NCI-H2107 (cell line): ENCODE measurements at regions not wholly inside any gene's neighbourhood (a gene's known extent, or its start where the extent isn't known, plus 50 kb on each side); places are given as distances from the start of the nearest gene placed in this dataset.

Experiments used
- DNase-seq: peaks from one replicate; lab custom pipeline; 2025; lab: John Stamatoyannopoulos, UW

DNA sequence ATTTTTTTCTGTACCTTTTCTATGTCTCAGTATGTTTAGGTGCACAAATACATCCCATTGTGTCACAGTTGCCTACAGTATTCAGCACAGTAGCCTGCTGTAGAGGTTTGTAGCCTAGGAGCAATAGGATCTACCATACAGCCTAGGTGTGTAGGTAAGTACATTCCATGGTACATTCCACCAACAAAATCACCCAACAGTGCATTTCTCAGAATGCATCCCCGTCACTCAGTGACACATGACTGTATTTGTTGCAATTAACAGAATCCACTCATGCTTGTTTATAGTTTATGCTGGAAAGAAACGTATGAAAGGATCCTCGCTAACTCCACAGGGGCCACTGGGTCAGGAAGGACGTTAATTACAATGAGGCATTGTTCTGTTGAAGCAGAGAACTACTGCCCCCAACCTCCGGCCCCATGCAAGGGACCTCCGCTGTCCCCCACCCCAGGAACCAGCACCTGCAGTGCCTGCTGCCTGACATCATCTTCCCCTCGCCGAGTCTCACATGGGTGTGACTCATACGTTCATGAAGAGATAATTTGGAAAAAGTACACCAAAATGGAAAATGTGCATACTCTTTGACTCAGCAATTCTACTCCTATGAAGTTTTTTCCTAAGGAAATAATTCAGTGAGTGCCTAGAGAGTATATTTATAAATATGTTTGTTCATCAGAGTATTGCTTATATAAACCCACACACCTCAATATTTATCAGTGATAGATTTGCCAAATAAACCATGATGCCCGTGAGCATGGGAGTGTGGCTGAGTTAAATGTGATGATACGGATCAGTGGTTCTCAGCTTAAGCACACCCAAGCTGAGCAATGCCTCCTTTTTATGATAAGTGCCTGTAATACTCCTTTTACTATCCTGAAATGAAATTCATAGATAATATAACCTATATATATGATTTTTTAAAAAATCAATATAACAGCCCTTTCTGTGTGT is 156.4 kb upstream of the ECI2 start:
- DNase-seq, result no peak

DNA sequence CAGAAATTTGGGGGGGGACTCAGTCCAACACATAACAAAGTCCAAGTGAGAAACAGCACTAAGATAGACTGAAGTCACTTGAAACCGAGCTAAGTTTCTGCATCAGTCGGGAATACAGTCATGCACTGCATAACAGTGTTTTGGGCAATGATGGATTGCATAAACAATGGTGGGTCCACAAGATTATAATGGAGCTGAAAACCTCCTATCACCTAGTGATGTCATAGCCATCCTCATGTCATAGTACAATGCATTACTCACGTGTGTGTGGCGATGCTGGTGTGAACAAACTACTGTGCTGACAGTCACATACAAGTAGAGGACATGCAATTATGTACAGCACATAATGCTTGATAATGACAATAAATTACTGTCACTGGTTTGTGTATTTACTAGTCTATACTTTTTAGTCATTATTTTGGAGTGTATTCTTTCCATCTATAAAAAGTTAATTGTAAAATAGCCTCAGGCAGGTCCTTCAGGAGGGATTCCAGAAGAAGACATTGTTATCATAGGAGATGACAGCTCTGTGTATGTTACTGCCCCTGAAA is 154.5 kb upstream of the ECI2 start:
- DNase-seq, result no peak

DNA sequence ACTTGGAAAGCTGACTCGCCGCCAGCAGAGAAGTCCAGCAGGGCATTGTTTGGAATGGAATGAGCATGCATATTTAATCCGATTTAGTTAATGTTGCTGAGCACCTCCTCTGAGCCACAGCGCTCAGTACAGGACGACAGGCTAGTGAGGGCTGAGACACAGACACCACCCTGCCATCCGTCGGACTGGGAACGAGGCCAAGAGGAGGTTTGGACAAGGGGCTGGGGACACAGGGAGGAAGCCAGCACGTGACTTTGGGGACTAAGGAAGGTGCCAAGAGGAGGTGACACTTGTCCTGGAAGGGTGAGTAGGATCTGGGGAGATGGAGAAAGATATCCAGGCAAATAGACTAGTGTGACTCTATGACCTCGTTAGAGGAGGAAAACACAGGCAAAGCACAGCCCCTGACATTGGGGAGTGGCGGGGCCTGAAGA is 152.5 kb upstream of the ECI2 start:
- DNase-seq, result no peak

DNA sequence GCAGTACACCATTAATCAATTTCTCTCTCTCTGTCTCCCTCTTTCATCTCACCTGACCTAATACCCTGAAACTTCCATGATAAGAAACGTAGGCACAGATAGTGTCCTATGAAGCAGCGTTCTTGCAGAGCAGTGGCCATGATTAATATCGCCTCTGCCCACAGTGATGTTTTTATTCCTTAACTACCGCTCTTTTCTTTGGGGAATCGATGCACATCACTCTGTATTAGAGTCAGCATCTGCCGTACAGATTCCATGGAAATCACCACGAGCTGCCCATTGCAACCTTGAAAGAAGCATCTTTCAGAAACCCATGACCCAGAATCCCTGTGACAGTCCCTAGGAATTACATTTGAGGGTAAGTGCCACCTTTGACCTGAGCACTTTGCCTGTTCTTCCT is 152.0 kb upstream of the ECI2 start:
- no peak for DNase-seq

DNA sequence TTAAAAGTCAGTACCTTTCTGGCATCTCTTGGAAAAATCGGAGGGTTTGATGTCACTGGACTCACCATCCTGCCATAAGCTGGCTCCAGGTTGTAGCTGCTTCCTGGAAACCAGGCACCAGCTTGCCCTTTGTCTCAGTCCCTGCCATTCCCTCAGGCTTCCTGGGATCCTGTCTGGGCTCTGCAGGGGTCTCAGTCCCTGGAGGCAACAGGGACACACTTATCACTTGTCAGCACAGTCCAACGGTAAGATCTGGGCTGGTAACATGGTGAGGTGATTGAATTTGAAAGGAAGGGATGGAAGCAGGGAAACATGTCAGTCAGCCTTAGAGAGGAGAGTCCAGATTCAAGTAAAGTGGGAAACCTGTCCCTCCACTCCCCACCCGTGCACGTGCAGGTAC is 147.6 kb upstream of the ECI2 start:
- no peak for DNase-seq

DNA sequence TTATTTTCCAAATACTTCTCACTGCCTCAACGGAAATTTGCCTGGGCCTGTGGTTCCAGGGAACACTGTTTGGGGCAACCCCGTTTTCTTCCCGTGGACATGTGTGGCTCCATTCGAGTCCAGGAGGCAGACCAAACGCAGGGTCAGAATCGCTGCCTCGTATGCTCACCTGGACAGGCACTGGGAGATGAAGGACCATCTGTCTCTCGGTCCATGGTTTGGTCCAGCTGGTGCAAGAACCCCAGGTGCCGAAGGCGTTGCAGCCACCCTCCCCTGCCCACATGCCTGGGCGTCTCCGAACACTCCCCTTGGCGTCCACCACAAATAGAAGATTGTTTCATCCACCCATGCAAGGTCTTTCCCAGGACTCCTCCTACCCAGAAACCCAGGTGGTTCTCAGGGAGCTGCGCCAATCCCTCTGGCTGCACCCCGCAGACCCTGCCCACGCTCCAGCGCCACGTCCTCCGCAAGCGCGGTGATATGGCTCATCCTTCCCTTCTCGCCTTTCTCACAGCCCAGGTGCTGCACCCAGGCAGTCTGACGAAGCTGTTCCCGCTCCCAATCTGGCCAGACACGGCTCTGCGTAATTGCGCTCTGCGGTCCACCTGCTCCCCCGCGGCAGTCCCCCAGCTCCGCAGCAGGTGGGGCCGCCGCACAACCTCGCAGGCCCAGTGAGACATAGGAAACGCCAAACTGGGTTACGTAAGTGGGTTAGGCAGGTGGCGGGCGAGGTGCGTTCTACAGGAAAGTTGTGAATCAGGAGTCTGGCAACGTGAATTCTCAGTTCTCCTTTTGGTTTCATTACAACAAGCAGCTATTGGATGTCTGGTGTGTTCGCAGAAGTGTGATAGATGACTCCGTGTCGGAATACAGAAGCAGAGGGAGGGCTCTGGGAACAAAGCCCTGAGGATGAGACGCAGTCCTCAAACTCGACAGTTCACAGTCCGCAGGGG is 146.2 kb upstream of the ECI2 start:
- peak; percentile 59 for DNase-seq

DNA sequence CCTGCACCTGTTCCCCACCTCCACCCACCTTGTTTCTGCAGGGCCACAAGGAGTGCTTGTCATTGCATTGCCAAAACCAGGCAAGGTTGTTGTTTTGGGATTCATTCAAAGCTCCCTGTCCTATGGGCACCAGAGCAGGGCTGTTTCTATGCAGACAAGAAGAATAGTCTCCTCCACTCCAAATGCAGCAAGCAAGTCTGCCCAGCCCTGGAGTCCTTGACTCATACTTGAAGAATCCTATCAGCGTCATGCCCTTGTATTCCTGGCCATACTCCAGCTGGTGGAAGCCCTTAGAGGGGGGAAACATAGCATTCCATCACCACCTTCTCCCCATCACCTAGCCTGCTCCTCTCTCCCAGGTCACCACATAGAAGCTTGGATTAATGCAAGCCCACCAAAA is 145.3 kb upstream of the ECI2 start:
- no peak for DNase-seq

DNA sequence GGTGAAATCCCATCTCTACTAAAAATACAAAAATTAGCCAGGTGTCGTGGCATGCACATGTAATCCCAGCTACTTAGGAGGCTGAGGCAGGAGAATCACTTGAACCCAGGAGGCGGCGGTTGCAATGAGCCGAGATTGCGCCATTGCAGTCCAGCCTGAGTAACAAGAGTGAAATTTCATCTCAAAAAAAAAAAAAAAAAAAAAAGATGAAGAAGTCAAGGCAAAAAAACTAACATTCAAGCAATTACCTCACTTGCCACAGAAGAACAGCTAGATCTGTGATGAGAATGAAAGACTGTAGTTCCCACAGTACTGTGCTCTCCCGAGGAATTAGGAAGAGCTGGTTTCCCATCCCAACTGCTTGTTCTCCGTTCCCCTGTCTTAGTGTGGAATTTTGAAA is 144.7 kb upstream of the ECI2 start:
- DNase-seq, result no peak

DNA sequence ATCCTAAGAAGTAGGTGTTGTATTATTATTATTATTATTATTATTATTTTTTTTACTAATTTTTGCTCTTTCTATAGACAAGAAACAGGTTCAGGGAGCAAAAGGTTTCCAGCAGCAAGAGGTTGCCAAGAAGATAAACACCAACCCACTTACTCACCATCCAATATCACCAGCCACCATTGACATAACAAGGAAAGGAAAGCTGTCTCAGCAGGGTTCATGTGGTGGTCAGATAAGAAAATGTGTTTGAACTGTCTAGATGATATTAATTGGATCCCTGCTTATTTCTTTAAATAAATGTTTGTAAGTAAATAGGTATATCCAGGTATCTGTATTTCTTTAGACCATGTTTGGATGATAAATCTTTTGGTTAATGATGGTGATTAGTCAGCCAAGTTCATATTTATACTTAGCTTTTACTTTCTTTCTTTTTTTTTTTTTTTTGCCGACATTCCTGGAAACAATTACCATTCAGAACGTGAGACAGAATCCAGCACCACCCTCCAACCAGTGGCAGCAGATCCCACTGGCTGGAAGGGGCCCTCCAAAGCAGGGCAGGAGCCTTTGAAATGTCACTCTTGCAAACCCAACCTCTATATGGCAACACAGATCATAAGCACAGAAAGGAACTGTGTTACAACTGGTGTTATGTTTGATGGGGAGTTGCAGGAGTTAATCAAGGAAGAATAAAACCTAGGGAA is 139.2 kb upstream of the ECI2 start:
- DNase-seq, result no peak

DNA sequence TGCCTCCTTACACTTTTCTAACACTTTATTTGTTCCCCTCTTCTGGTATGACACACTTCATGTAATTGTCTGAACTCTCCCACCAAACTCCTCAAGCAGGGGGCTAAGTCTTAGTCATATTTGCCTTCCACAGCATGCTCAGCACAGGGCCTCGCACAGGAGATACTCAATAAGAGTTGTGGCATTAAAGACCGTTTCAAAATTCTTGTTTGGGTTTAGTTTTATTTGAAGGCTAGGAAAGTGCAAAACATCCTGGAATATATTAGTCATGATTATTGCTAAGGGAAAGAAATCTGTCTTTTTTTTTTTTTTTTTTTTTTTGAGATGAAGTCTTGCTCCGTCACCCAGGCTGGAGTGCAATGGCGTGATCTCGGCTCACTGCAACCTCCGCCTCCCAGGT is 137.6 kb upstream of the ECI2 start:
- DNase-seq, result no peak

DNA sequence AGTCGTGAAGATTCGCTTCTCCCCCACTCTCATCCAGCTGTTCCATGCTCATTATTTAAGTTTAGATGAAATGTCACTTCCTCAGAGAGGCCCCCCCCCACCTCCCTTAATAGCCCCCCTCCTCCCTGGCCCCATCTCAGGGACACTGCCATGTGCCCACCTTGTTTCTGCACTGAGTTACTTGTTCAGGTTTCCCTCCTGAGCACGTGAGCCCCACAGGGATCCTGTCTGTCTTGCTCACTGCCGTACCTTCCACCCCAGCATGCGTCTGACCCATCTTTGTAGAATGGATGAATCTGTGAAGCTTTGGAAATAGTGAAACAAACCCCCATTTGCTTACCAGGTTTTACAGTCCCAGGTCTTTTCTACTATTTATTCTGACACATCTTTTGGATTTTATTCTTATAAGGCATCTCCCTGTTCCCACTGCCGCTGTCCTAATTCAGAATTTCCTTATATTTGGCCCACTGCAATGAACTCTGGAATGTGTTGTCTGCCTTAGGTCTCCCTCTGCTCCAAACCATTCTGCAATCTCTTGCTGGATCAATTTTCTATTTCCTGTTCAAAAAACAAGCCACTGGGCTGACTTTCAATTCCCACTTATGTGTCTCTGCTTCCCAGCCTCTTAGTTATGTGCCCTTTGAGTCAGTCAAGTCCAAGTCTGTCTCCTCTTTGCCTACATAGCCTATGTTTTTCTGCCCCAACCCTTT is 136.5 kb upstream of the ECI2 start:
- no peak for DNase-seq

DNA sequence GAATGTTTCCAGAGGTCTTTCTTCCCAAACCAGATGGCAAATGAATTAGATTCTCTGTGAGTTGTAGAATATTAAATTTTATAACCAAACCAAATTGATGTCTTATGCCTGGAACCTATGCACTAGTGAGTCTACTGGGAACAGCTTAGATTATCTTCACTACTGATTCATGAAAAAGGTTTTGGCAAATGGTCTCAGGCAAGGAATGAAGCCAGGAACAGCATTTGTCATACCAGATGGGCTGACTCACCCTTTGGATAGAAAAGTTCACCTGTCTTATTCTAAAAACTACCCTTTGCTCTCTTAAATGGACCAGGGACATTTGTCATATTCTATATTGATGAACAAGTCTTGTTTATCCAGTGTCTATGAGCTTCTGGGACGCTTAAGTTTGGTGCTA is 135.4 kb upstream of the ECI2 start:
- DNase-seq, result no peak

DNA sequence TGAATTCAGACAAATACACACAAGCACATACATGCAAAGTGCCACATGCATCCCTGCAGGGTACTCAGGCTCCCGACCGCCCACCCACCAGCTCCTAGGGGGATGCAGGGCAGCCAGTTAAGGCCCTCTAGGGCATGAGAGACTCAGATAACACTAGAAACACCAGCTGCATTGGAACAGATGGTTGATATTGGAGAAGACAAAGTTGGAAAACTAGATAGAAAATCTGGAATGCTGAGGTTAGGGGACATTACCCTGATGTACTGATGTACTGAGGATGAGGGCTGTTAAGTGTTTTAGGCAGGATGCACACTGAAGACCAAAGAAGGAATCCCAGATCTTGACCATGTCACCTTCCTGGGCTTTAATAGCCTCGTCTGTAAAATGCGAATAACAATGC is 134.6 kb upstream of the ECI2 start:
- DNase-seq, result no peak

DNA sequence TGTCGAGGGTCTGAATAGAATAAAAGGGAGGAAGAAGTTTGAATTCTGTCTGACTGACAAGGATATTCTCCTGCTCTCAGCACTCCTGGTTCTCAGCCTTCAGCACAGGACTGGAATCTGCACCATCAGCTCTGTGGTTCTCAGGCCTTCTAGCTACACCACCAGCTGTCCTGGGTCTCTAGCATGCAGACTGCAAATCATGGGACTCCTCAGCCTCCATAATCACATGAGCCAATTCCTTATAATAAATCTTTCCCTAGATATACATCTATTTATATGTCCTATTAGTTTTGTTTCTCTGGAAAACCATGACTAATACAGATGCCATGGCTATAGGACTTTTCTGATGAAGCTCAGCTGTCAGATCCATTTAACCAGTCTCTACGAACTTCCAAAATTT is 132.8 kb upstream of the ECI2 start:
- no peak for DNase-seq

DNA sequence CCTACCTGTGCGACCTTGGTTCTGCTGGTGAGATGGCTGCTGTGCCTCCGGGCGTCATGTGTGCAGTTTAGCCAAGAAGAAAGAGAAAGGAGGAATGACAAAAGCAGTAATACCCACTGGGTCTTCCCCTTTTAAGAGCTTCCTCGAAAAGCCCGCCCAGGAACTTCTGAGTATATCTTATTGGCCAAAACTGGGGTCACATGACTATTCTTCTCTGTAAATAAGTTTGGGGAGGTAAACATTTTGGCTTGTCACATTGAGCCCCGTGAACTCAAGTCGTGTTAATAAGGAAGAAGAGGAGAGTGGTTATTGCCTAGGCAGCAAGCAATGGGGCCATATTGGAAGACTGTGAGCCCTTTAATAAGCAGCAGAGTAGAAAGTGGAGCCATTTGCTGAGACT is 130.4 kb upstream of the ECI2 start:
- DNase-seq, result no peak

DNA sequence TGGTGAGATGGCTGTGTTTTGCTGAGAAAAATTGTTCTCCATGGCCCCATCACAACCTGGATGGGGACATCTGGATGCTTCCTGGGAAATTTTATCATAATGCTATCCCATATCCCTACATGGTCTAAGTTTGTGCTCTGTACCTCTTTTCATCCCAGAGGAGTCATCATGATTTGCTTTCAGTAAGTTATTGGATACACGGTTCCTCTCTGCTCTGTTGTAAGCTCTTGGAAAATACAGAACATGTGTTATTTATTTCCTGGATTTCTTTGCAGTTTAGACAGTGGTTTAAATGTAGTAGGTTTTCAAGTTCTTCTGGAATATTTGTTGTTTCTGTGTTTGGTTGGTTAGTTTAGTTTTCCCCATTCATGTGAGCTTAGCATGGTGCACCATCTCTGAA is 129.2 kb upstream of the ECI2 start:
- DNase-seq, result no peak

DNA sequence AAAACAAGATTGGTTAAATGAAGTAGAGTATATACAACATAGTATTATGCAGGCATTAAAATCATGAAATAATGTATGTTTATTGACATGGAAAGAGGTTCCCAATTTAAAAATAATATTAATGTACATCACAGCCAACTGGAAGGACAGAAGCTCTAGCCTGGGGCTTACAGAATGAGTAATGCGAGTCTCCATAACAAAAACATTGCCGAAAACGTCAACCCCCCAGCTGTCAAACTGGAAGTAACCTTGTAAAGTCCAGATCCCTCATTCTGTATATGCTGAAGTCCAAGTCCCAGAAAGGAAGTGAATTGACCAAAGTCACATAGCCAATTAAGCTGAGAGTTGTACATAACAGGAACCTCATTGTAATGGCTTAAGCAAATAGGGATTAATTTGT is 128.7 kb upstream of the ECI2 start:
- no peak for DNase-seq

DNA sequence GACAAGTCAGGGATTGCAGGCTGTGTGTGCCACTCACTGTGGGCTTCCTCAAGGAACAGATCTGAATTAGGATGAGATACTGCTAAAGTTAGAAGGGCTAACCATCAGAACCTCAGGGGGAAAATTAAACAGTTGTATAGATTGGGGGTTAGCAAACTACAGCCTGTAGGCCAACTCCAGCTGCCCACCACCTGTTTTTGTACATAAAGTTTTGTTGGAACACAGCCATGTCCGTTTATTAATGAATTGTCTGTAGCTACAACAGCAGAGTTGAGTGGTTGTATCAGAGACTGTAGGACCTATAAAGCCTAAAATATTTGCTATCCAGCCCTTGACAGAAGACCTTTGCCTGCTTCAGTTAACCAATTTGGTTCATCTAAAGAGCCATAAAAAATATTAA is 127.2 kb upstream of the ECI2 start:
- no peak for DNase-seq

DNA sequence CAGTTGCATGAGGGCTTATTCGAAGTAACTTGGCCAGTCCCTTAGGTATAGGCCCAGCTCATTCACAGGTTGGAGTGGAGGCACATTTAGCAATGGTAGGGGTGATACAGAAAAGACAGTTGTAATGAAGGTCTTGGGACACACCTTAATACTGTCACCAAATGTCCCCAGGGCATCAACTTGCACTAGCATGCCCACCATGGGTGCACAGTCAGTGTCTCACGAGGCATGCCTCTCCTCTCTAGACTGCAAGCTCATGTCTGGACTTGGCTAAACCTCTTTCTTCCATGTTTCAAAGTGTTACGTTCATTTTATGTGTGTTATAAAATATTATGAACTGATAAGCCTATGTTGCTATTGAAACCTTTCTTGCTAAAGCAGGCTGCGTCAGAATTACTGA is 124.0 kb upstream of the ECI2 start:
- no peak for DNase-seq

DNA sequence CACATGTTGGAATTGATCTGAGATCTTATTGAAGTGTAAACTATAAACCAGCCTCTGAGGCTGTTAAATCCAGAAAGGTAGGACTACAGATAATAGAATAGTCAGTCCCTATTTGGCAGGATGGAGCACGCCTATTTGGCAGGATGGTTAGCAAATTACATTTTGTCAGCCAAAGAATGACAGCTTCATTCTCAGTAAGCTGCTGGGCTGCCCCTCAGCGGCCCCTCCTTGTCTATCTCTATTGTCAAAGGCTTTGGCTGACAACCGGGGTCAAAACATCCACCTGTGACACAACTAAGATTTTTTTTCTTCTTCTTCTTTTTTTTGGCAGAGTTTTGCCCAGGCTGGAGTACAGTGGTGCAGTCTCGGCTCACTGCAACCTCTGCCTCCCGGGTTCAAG is 123.4 kb upstream of the ECI2 start:
- DNase-seq, result no peak

DNA sequence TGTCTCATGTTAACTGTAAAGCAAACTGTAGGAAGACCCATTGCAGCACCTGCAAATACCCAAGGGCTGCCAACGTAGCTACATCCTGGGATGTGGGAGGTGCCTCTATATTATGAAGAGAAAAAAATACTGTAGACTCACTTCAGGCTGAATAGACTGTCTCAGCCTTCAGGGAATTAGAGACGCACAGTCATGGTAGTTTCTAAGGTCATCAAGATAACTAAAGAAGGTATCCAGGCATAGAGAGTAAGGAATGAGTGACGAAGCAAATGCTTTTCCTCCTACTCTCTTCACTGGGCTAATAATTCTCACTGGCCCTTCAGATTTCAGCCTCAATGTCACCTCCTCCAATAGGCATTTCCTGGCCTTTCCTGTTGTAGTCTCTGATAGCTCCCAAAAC is 121.6 kb upstream of the ECI2 start:
- no peak for DNase-seq
